Progenitor cell of endocrine pancreas (in vitro differentiated cells): ENCODE measurements at regions not wholly inside any gene's neighbourhood (a gene's known extent, or its start where the extent isn't known, plus 50 kb on each side); places are given as distances from the start of the nearest gene placed in this dataset.

Source experiments
- DNase-seq: peaks from one replicate; pipeline ENCODE4 v3.0.0; 2021; ENCODE audit warnings: low spot score; ENCODE audit not compliant: unreplicated experiment
- H3K27ac Mint-ChIP-seq: 2 replicates; pipeline ENCODE4 v1.8.0; 2021; ENCODE audit warnings: mild to moderate bottlenecking, moderate library complexity, mixed read lengths
- H3K27me3 Mint-ChIP-seq: 2 replicates; pipeline ENCODE4 v1.8.0; 2021; ENCODE audit warnings: mixed read lengths
- H3K36me3 Mint-ChIP-seq: 2 replicates; pipeline ENCODE4 v1.8.0; 2022; ENCODE audit warnings: mixed read lengths; ENCODE audit not compliant: insufficient read depth
- H3K4me1 Mint-ChIP-seq: 2 replicates; pipeline ENCODE4 v1.8.0; 2021; ENCODE audit warnings: low read depth, mixed read lengths
- H3K4me3 Mint-ChIP-seq: 2 replicates; pipeline ENCODE4 v1.8.0; 2021; ENCODE audit warnings: low read depth, mild to moderate bottlenecking, moderate library complexity, mixed read lengths
- H3K9me3 Mint-ChIP-seq: 2 replicates; pipeline ENCODE4 v1.8.0; 2021; ENCODE audit warnings: low read depth, mixed read lengths
- TF ChIP-seq, protein P1 (sequence below): fragments of 200-600 bp; sonication (generic); IDR thresholded peaks from one replicate; pipeline ENCODE4 v1.5.0; 2021; ENCODE audit warnings: antibody characterized with exemption, mild to moderate bottlenecking; ENCODE audit not compliant: unreplicated experiment

GRCh38 chr4:67141586-67141985 lies 403.7 kb downstream of the CENPC start:
- no peak for DNase-seq
- no peaks in the 10 kb centered on the region for H3K36me3 Mint-ChIP-seq
- no peak overlapping the region for H3K4me3 Mint-ChIP-seq
- H3K27ac Mint-ChIP-seq: no peak overlapping the region
- TF ChIP-seq, protein P1, sequence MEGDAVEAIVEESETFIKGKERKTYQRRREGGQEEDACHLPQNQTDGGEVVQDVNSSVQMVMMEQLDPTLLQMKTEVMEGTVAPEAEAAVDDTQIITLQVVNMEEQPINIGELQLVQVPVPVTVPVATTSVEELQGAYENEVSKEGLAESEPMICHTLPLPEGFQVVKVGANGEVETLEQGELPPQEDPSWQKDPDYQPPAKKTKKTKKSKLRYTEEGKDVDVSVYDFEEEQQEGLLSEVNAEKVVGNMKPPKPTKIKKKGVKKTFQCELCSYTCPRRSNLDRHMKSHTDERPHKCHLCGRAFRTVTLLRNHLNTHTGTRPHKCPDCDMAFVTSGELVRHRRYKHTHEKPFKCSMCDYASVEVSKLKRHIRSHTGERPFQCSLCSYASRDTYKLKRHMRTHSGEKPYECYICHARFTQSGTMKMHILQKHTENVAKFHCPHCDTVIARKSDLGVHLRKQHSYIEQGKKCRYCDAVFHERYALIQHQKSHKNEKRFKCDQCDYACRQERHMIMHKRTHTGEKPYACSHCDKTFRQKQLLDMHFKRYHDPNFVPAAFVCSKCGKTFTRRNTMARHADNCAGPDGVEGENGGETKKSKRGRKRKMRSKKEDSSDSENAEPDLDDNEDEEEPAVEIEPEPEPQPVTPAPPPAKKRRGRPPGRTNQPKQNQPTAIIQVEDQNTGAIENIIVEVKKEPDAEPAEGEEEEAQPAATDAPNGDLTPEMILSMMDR: no peak
- no peaks in the 10 kb centered on the region for H3K27me3 Mint-ChIP-seq
- peaks cover 4% of the 10 kb centered on the region for H3K9me3 Mint-ChIP-seq
- H3K4me1 Mint-ChIP-seq: no peaks in the 10 kb centered on the region

DNA sequence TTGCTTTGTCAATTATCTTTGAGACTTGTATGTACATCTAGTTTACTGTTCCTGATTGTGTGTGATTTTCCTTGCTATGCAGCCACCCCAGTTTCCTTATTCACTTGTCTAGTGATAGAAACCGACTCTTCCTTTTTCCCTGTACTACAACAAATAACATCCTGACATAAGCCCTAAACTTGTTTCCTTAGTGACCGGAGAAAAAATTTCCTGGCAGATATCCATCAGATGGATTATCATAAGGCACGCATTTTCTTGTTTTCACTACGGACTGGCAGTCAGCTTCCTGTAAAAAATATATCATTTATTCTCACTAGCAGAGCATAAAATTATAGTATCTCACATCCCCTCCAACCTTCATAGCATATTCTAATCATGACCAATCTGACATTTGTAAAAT lies 410.7 kb downstream of the CENPC start:
- H3K9me3 Mint-ChIP-seq: no peaks in the 10 kb centered on the region
- no peak overlapping the region for H3K27ac Mint-ChIP-seq
- no peak for DNase-seq
- H3K4me1 Mint-ChIP-seq: no peaks in the 10 kb centered on the region
- H3K27me3 Mint-ChIP-seq: no peaks in the 10 kb centered on the region
- TF ChIP-seq, protein P1: no peak
- H3K36me3 Mint-ChIP-seq: no peaks in the 10 kb centered on the region
- no peak overlapping the region for H3K4me3 Mint-ChIP-seq

- no peak for DNase-seq
- Mint-ChIP-seq H3K4me1 (no peaks in the 10 kb centered on the region), H3K4me3 (no peak overlapping the region), H3K27ac (no peak overlapping the region), H3K9me3 (no peaks in the 10 kb centered on the region), H3K27me3 (no peaks in the 10 kb centered on the region), H3K36me3 (no peaks in the 10 kb centered on the region)
- TF ChIP-seq, protein P1: no peak
These were observed 412.1 kb downstream of the CENPC start for GRCh38 chr4:67133162-67133561.

DNA sequence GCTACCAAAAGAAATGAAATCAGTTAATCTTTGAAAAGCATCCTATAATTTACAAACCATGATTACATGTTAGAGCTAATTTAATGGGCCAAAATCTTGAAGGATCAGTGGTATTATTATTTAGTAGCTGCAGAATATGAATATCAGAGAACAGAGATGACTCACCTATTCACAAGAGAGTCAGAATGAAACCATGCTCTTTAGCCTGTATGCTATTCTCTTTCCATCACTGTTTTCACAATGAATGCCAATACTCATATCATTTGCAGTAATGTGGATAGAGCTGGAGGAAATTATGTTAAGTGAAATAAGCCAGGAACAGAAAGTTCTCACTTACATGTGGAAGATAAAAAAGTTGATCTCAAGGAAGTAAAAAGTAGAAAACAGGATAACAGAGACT lies 414.1 kb downstream of the CENPC start:
- H3K4me3 Mint-ChIP-seq: no peak overlapping the region
- no peaks in the 10 kb centered on the region for H3K27me3 Mint-ChIP-seq
- H3K4me1 Mint-ChIP-seq: no peaks in the 10 kb centered on the region
- no peaks in the 10 kb centered on the region for H3K36me3 Mint-ChIP-seq
- H3K27ac Mint-ChIP-seq: no peak overlapping the region
- TF ChIP-seq, protein P1: no peak
- H3K9me3 Mint-ChIP-seq: no peaks in the 10 kb centered on the region
- no peak for DNase-seq

DNA sequence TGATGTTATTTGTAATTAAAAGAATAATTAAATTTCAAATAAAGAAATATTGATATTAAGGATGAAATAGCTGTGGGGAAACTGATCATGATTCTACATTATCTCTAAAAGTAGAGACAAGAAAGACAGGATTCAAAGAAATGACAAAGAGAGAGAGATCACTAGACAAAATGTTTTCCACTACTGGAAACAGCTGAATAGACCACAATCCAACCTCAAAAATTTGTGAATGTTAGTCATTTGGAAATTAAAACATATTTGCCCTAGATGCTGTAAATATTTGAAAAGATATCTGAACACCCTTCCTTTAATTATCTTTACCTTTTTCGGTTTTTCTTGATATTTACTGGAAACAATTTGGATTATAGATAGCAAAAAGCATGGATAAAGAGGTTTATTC lies 414.9 kb downstream of the CENPC start:
- no peak for DNase-seq
- no peaks in the 10 kb centered on the region for H3K9me3 Mint-ChIP-seq
- H3K36me3 Mint-ChIP-seq: no peaks in the 10 kb centered on the region
- H3K4me1 Mint-ChIP-seq: no peaks in the 10 kb centered on the region
- H3K27me3 Mint-ChIP-seq: no peaks in the 10 kb centered on the region
- no peak overlapping the region for H3K4me3 Mint-ChIP-seq
- no peak overlapping the region for H3K27ac Mint-ChIP-seq
- TF ChIP-seq, protein P1: no peak

GRCh38 chr4:67126570-67126969 lies 418.7 kb downstream of the CENPC start:
- no peaks in the 10 kb centered on the region for H3K27me3 Mint-ChIP-seq
- H3K9me3 Mint-ChIP-seq: no peaks in the 10 kb centered on the region
- TF ChIP-seq, protein P1: no peak
- H3K4me3 Mint-ChIP-seq: no peak overlapping the region
- no peak for DNase-seq
- no peaks in the 10 kb centered on the region for H3K36me3 Mint-ChIP-seq
- peaks cover 5% of the 10 kb centered on the region for H3K4me1 Mint-ChIP-seq
- H3K27ac Mint-ChIP-seq: no peak overlapping the region
